Midbrain (tissue), 1 donor: ENCODE measurements at regions not wholly inside any gene's neighbourhood (a gene's known extent, or its start where the extent isn't known, plus 50 kb on each side); places are given as distances from the start of the nearest gene placed in this dataset.

Source experiments
- DNase-seq: peaks from one replicate; lab custom pipeline; 2025; lab: John Stamatoyannopoulos, UW

DNA sequence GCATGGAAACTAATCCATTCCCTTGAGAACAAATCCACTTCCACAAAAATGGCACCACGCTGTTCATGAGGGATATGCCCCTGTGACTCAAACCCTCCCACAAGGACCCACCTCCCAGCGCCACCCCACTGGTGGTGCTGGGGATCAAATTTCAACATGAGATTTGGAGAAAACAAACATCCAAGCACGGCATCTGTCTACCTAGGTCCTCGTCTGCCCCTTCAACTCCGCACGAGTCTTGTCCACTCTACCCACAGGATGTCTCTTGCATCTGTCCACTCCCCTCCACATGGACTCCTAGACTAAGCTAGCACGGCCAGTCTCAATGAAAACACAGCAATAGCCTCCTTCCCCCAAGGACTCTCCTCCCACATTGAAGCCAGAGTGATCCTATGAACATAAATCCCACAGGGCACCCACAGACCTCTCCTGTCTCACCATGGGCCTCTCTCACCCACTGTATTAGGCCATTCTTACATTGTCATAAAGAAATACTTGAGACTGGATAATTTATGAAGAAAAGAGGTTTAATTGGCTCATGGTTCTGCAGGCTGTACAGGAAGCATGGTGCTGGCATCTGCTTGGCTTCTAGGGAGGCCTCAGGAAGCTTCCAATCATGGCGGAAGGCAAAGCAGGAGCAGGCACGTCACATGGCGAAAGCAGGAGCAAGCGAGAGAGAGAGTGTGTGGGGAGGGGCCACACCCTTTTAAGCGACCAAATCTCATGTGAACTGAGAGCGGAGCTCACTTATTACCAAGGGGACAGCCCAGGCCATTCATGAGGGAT lies 101.4 kb downstream of the TOMM20 start:
- DNase-seq: no peak

DNA sequence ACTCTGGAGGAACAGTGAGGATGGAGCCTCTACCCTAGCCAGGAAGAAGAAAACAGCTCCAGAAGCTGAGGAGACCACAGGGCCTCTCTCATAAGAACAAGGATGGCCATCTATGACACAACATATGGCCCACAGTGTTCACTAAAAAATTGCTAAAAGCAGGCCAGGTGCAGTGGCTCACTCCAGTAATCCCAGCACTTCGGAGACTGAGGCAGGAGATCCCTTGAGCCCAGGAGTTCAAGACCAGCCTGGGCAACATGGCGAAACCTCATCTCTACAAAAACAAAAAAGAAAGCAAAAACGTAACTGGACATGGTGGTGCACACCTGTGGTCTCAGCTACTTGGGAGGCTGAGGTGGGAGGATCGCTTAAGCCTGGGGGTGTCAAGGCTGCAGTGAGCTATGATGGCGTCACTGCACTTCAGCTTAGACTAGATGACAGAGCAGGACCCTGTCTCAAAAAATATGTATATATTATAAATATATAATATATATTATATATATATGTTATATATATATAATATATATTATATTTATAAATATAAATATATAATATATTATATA lies 103.1 kb downstream of the TOMM20 start:
- no peak for DNase-seq

DNA sequence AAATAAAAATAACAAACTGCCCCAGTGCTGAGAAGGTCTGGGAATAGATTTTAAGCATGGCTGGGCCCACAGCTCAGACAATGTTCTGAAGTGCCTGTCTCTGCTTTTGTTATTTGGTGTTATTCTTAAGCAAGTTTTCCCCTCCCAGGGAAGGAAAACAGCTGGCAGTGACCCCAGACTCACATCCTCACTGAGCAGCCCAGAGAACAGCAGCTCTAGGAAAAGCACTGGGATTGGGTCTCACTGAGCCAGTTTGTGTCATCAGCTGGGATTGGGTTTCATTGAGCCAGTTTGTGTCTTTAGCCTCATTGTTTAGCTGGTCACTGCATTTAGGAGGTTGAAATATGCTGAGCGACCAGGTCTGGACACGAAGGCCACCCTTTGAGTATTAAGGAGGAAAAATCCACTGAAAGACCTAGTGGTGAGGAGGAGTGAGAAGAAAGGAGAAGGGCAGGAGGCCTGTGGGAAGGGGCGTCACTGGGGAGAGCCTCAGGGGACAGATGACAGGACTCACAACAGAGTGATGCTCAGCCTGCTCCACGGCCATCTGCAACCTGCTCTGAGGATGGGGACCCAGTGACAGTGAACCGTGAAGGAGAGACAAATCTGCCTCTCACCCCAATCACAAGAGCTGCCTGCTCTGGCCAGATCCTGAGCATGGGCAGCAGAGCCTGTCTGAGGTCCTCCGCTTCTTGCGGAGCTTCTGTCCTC lies 103.8 kb downstream of the TOMM20 start:
- DNase-seq: no peak

DNA sequence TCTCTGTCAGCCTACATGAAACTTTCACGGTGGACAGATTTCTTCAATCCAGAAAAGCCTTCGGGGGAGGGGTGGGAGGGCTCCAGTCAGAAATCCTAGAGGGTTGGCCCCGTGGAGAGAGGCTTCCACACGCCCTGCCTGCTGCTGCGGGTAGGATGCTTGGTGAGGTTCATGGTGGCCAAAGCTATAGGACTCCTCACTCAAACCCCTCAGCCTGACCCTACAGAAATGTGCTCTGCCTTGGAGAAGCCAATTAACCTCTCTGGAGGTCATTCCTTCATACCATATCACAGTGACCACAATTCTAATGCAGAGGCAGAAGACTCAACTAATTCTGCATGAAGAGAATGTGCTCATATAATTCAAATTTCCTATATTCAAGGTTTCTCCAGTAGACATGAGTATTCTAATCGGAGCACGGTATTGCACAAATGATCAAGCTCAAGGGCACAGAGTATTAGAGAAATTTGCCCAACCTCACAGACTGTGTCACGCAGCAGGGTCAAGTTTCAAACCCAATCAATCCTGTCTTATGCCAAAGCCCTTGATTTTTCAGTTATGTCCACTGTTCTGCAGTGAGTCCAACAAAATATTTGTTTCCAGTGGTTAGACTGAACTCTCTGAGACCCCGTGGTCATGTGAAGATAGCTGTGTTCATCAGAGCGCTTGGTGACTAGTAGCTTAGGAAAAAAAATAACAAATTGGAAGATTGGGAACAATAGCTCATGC lies 104.8 kb downstream of the TOMM20 start:
- no peak for DNase-seq

DNA sequence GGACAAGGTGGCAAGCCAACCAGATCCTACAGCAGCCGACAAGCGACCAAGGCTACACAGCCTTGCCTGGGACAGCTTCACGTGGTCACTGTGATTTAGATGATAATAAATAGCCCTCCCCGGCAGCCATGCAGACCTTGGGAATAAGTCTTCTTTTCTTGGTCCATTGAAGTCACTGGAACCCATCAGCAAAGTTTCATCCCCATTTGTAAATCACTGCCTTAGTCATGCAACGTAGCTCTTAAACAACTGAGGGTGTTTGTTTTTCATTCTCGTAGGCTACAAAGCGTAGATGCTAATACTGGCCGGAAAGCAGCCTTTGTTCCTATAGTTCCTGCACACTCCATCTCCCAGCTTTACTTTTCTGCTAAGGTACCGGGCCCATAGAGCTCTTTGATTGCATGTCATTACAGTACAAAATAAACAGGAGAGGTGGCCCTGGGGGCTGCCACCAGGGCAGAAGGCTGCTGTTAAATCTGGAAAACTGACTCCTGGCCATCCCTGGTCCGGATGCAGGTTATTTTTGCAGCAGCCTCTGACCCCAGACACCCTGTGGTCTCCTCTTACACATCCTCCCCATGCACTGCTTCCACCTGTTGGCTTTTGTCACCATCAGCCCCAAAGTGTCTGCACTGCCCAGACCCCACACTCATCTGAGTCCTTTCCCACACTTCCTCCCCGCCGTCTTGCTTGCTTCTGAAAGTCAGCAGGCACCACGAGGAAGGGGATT lies 105.5 kb downstream of the TOMM20 start:
- DNase-seq: no peak

DNA sequence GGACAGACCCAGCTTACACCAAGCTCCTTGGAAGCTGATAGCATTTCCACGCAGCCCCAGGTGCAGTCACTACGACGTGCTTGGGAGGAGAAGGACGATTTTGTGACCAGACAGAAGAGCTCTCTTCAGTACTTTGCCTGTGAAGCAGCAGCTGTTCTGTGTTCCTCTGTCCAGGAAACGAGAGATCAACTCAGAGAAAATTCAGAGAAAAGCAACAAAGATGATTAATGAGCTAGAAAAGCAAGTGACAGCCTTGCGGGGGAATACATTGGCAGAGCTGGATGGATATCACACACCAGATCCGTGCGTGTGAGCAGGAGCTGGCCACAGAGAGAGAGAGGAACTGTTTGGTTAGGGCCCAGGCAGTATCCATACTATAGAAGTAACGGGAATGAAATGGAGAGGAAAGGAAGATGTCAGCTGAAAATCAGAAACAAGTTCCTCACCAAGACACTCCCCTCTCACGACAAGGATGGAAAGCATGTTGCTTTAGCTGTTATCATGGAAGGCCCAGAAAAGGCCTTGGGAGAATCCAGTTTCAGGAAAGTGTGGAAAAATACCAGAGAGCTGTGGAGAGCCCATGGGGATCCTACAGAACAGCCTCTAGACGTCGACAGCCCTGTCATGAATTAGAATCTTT lies 106.2 kb downstream of the TOMM20 start:
- no peak for DNase-seq

DNA sequence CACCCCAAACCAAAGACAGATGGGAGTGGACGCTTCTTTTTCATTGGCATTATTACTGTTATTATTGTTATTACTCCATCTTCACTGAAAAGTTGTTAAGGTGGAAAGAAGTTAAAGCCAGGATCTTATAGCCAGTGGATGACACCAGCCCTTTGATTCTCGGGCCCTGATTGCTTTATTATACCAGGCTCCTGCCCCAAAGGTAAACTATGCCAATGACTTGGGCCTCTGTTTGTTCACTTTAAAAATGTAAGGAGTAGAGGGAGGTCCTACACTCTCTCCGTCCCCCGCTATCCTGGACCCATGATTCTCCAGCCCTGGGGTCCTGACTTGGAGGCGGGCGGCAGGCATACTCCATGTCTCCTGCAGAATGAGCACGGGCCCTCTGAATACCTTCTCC lies 106.8 kb downstream of the TOMM20 start:
- no peak for DNase-seq

DNA sequence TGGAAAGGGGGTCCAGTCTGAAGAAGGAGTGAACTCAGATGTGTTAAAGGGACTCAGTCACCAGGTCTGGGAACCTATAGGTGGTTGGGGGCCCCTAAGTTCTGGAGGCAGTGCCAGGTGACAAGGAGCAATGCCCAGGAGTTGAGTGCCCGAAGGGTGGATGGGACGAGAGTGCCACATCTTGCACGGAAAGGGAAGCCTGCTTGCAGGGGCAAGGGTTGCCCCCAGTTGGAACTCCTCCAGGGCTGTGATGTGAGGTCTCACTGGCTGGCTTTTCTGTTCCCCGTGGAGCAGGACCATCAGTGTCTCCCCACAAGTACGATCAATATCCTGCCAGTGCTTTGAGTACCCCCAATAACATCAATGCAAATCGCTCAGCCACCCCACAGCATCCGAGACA lies 107.3 kb downstream of the TOMM20 start:
- no peak for DNase-seq

DNA sequence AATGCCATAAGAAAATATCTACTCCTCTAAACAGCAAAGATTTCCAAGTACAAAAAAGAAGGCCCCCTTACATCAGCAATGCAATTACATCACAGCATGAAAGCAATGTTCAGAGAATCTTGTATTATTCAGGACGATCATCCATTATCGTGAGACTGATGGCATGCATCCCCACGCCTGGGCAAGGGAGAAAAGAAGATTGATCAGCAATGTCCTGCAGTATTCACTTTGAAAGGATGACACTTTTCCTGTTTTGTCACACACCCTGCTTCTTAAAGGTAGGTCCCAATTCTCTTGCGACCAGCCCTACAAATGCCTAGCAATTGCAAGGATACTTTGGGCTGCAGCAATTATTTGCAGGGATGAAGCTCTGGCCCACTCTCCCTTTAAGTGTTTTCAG lies 108.7 kb downstream of the TOMM20 start:
- no peak for DNase-seq

DNA sequence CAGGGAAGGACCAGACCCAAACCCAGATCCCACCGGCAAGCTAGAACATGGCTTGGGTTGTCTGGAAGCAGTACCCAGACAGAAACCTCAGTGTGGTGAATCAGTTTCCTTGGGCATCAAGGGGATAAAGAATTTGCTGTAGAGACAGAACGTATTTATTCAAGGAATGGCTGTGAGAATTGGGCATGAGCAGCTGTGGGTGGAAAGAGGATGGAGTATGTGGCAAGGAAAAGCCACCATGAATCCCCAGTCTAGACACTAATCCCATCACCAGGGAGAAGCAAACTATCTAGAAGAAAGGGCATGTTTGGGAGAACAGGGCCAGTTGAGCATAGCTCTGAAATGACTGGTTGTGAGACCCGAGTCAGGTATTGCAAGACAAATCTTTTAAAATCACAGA lies 109.2 kb downstream of the TOMM20 start:
- no peak for DNase-seq

DNA sequence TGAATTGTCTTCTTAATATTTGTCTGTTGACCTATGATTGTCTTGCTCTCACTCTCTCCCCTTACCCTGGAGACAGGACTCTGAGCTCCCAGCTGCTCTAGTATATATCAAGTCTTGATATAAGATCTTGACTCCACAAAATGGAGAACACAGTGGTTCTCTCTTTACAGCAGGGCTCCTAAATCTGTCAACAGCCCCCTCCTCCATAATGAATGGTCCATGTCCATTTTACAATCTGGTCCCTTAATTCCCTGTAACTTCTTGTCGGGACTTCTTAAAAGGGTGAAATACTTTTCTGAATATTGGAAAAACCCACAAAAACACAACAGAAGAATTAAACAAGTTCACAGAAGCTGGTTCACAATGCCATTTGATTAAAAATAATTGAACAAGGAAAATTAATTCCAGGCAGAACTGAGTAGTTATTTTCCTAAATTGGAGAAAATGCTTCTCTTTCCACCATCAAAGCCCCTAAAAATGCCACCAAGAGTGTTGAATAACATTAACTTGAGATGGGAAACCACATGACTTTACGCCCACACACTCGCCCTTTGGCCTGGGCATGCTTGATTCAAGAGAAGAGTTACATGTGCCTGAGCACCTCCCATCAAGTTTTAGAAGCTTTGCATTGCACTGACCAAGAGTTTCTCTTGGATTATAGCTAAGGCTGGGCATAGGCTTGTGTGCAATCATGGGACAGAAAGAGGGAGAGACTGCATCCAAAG lies 109.8 kb downstream of the TOMM20 start:
- no peak for DNase-seq

DNA sequence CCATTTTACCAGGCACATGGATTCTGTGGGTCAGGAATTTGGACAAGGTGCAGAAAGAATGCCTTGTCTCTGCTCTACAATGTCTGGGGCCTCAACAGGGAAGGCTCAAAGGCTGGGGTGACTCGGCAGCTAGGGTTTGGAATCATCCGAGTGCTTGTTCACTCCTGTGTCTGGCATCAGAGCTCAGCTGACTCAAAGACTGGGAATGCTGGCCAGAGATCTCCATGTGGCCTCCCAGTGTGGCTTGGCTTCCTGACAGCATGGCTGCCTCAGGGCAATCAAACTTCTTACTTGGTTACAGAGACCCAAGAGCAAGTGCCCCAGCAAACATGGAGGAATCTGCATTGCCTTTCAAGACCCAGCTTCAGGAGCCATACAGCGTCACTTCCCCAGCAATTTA lies 110.5 kb downstream of the TOMM20 start:
- DNase-seq: no peak

DNA sequence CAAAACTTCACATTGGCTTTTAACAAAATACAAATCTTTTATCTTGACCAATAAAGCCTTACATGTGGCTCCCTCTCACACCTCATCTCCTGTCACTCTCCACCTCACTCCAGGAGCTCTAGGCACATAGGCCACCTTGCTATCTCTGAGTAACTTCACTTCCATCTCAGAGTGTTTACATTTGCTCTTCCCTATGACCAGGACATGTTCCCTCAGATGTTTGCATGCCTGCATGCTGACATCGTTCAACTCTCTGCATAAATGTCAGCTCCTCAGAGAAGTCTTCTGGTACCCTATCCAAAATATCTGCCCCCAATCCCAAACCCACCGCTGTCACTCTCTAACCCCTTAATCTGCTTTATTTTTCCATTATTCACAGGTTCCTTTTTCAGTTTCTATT lies 110.9 kb downstream of the TOMM20 start:
- DNase-seq: no peak

DNA sequence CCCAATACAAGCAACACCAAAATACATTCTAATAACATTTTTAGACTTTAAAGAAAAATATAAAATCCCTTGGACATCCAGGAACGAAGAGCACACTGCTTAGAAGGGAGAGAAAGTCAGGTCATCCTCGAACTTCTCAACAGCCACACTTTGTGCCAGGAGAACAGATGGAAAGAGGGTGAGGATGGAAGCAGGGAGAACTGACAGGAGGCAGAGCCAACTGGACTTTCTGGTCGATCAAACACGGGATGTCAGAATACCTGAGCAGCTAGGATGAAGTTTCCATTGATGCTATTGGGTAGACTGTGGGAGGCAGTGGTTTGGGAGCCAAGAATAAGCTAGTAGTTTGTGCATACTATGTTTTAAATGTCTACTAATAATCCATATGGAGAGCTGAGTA lies 111.4 kb downstream of the TOMM20 start:
- DNase-seq: no peak

DNA sequence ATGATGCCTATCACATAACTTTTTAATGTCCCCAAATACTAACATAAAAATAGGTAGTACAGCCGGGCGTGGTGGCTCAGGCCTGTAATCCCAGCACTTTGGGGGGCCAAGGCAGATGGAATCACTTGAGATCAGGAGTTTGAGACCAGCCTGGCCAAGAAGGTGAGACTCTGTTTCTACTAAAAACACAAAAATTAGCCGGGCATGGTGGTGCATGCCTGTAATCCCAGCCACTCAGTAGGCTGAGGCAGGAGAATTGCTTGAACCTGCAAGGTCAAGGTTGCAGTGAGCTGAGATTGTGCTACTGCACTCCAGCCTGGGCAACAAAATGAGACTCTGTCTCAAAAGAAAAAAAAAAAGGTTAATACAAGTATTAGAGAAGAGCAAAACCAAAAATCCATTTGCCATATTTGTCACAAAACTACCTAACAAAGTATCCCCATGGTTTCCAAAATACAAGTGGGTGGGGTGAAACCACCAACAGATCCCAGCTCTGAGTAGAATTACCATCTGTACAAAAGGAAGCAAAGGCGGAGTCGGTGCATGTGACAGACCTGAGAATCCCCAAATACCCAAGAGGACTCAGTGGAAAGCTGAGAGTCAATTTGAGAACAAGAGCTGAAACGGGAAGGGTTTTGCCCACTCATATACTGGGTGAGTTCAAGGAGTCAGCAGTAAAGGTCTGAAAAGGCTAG lies 113.2 kb downstream of the TOMM20 start:
- DNase-seq: no peak

DNA sequence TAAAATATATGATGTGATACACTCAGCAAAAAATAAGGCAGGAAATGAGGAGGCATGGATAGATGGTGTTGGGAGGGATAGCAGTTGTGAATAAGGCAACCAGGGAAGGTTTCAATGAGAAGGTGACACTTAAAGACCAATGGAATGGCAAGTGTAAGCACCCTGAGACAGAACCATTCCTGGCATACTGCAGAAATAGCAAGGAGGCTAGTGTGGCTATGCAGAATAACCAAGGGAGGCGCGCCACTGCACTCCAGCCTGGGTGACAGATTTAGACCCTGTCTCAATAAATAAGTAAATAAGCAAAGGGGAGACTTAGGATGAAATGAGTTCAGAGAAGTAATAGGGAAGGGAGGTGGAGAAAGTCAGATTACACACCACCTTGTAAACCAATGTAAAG lies 113.9 kb downstream of the TOMM20 start:
- DNase-seq: no peak

DNA sequence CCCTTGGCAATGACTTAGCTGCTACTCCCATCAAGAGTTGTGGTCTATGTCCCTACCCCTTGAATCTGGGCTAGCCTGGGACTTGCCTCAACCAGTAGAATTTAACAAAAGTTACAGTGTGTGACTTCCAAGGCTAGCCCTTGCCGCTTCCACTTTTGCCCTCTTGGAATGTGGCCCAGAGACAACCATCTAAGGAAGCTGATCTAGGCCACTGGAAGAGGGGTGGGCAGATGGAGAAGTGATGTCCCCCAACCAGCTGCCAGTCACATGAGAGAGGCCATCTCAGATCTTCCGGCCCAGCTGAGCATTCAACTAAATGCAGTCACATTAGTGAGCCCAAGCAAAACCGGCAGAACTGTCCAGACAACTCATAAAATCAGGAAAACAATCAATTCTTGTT lies 115.1 kb downstream of the TOMM20 start:
- peak; percentile 19 for DNase-seq

DNA sequence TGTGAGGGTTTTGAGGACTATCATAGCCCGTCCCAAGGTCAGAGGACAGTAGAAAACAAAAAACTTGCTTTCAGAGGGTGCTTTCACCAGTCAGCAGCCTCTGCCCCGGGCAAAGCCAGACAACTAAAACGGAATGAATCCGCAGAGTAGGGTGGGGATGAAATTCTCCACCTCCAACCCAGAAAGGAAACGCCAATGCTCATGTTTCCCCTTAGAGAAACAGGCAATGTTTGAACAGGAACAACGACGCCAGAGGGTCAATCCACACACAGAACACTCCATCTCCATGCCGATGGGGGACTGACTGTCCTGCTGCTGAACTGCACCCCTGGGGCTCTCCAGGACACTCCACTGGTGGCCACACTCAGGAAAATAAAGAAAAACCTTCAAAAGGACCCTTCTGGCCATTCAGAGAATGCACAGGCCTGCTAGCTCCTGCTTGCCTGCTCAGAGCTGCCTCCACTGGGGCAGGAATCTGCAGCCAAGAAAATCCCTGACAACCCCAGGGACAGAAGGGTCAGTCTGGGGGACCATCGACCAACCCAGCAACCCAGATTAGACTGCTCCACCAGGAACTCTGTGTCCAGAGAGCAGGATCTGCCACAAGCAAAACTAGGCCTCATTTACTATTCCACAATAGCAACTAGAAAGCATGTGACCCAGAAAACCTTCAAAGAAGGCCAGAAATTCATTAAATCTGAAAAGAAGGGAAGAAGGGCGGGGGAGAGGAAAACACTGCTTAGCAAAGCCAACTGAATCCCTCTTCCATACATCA lies 116.0 kb downstream of the TOMM20 start:
- DNase-seq: peak; percentile 60
